Suppressor macrophage treated with lipopolysaccharide for 1 hour (primary cell): ENCODE measurements at regions not wholly inside any gene's neighbourhood (a gene's known extent, or its start where the extent isn't known, plus 50 kb on each side); places are given as distances from the start of the nearest gene placed in this dataset.
"Not testable (repeated sequence)": the region's sequence is repeated elsewhere in the genome, so short reads cannot be mapped to it uniquely, and the experiment has no call there.

Experiments used
- DNase-seq, 3 donors: peaks; one replicate each; pipeline ENCODE4 v3.0.0-alpha.2; 2020 to 2022

DNA sequence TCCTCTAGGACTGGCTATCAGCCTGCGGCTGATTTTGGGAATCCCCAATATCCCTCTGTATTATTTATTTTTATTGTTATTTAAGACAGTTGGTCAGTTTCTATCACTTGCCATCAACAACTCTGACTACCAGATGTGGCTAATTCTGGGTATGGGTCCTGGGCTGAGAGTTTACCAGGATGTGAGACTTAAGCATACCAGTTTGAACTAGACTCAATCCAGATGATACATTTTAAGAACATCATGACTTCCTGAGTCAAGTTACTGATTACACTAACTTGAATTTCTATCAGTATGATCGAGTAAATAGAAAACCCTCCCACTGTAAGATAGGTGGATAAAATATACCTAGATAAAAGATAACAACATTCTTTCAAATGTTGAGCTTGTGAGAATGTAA, 634.0 kb downstream of the MAT2B start:
- DNase-seq: no peak

DNA sequence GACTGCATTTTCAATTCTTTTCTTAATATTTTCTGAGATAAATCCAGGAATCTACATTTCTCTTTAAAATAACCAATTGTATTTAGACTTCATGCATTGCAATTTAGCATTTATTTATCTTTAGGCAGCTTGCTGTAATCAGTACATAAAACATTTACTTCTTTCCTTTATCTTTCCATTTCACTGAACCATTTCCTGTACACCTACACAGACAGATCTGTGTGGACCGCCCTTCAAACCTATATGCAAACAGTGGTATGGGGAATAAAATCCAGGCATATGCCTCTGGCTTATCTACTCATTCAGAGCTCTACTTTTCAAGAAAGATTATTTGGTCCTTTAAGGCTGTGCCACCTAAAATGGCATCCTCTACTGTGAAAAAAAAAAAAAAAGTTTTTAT, 640.0 kb downstream of the MAT2B start:
- DNase-seq: no peak

DNA sequence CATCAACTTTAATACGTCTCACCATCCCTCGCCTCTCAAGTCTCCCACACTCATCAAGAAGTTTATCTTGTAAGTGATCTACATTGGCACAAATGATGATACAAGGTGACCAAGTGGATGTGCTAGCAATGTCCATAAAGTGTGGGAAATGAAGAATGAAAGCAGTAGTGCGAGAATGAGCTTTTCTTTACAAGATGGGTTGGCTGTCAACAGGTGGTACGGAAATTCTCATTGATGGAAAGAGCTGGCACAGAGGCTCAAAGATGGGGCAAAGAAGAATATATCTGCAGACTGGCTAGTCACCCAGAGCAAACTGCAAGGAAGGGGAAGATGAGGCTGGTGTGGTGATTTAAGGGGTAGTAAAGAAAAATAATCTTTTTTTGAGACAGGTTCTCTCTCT, 640.8 kb downstream of the MAT2B start:
- DNase-seq: no peak

DNA sequence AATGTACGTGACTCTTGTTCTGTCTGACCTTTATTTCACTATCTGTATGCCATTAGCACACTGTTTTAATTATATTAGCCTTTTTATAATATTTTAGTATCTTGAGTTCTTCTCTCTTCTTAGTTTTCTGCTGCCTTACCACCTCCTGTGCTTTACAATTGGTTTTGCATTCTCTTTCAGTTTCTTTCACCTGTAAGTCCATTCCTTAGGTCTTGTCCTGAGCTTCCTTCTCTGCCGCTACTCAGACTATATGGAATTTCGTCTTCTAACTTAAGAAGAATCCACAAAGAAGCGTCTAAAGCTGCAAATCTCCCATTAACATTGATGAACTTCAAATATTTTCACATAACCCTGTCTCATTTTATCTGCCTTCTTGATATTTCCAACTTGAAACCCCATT, 642.9 kb downstream of the MAT2B start:
- DNase-seq: no peak

DNA sequence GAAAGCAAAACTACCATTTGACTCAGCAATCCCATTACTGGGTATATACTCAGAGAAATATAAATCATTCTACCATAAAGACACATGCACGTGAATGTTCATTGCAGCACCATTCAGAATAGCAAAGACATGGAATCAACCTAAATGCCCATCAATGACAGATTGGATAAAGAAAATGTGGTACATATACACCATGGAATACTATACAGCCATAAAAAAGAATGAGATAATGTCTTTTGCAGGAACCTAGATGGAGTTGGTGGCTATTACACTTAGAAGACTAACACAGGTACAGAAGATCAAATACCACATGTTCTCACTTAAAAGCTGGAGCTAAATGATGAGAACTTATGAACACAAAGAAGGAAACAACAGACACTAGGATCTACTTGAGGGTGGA, 647.1 kb downstream of the MAT2B start:
- not testable (repeated sequence) for DNase-seq

DNA sequence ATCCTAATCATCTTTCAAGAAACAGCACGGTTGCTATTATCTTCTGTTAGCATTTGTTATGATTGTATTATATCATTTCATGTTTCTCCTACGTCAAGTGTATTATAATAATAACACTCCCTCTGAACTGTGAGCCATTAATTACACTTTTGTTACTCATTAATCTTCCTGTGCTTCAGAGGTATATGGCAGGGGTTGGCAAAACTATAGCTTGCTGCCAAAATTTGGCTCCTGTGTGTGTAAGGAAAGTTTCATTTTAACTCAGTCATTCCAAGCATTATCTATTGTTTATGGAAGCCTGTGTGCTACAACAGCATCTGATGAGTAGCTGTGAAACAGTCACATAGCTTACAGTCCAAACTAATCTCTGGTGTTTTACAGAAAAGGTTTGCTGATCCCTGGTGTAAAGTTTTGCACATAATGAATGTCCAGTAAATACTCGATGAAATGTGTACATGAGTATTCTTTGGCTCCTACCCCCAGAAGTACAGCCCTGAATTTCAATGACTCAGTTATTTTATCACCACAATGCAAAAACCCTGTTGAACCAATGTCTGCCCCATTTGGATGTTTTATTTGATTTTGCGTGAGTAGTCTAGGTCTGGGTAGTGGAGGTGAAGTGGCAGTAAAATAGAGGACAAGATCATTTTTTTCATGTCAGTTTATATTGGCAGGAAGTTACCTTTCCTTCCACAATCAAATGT, 648.2 kb downstream of the MAT2B start:
- DNase-seq: no peak

DNA sequence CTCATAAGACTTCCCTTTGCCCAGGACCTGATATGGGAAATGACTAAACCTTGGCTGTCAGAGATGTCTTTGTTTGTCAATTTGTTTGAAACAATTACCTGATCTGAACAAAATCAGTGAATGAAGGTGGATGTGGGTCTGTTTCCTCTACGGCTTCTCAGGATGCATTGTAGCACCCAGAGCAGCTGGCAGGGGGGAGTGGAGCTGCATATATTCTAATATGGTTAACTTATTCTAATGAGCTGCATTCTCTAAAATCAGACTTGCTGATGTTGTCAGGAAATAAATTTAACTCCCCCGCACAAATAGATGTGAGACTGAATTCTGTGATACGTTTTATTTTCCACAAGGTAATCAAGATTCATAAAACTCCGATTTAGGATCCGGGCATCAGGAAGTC, 665.4 kb downstream of the MAT2B start:
- no peak for DNase-seq

DNA sequence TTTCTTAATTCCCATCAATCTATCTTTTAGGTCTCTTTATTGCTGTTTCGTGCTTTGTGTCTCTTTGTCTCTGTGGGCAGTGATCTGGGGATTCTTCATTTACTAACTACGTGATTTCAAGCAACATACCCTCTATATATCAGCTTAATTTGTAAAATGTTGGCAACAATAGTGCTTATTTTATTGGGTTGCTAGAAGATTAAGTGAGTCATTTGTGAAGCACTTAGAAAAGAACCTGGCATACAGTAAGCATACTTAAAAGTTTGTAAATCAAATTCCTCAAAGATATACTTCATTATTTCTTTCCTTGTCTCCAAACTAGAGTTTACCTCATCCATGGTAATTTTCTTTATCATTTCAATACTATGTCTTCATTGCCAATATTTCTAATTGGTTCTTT, 669.7 kb downstream of the MAT2B start:
- no peak for DNase-seq

DNA sequence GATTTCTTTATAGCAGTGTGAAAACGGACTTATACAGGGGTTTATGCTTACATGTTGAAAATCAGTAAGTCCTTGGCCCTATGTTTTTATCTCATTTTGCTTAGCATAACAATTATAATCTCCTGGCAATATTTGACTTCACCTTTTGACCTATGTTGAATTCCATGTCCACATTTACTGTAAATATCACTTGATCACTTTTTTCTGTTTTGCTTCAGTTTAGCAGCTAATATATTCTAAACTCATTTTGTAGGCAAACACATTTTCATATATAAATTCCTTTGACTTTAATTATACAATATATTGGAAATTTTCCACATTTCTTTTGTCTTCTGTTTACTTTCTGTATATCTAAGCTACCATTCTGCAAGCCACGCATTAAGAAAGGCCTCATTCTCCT, 674.0 kb downstream of the MAT2B start:
- DNase-seq: no peak

DNA sequence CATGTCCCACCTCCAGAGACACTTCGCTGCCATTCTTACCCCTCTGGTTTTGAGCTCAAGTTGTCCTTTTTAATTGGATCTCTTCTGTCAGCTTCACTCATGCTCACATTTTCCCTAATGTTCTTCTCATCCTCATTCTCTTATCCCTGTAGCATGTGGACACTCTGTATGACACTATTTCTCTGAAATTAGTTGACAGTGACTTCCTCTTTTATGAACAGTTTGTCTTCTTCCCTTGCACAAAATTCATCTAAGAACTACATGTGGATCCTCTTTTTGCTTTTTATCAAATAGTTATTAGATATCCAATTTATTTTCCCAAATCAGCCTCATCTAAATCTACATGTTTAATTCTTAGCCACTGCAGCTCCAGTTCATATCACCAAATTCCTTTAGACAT, 676.2 kb downstream of the MAT2B start:
- DNase-seq: no peak

DNA sequence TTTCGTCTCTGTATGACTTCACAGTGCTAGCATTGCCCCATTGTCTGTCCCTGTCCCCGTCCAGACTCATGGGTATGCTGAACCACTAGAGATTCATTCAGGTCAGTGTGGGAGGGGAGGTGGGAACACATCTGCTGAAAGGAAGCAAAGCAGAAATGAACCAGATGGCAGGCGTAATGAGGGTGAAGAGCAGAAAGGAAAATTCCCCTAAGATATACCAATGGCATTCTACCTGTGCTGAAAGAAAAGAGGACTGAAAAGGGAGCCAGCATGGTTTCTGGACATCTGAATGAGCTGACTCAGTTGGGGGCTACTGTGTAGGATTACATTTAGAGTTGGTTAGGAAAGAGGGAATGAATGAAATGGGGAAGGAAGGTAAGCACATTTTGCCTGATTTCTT, 678.7 kb downstream of the MAT2B start:
- DNase-seq: no peak

DNA sequence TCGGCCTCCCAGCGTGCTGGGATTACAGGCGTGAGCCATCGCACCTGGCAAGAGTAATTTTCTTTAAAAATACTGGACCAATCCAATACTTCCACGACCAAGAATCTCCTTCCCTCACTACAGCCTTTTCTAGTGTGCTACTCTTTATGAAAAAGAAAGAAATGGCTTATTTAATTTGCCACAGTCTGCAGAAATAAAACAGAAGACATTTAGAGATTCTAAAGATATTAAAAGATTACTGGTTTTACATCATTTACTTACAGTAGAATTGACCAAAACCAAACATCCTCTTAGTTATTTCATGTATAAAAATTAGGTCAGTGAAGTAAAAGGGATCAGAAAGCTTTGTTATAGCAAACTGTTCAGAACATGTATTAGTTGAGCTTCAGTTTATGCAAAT, 679.6 kb downstream of the MAT2B start:
- DNase-seq: no peak

DNA sequence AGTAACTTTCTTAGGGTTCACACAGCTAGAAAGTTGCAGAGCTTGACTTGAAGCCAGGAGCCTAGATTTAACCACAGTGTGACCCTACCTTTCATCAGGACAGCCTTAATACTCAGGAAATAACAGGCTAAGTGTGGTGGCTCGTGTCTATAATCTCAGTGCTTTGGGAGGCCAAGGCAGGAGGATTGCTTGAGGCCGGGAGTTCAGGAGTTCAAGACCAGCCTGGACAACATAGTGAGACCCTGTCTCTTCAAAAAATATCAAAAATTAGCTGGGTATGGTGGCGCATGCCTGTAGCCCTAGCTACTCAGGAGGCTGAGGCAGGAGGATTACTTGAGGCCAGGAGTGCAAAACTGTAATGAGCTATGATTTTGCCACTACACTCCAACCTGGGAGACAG, 681.1 kb downstream of the MAT2B start:
- no peak for DNase-seq

DNA sequence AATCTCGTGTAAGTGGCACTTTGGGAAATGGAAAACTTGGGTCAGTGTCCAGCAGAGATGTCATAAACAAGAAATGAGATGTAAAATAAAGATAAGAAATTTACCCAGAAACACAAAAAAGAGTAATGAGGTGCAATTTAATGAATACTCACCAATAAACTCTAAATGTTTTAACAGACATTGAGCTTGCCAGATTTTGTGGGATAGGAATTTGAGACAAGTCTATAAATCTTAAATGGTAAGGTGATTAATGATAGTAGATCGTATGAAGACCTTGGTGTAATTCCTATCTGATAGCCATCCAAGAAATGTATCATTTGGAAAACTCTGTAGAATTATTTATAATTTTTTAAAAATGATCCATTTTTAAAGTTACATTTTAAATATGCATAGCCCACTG, 682.4 kb downstream of the MAT2B start:
- DNase-seq: no peak

DNA sequence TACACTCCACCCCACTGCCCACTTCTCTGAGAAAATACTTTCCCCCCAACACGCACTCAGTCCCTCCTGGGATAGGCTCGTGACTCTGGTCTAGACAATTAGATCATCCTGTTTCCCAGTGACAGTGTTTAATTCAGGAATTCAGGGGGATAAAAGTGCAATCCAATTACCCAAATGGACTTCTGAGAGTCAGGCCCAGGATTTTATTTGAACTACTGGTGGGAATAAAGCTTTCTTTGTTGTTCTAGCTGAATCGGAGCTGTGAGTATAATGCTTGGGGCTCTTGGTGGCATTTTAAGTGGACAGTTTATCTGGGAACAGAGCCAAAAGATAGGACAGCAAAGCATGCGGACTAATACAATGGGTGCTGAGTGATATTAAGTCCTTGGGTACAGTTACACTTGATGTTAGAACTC, 683.3 kb downstream of the MAT2B start:
- DNase-seq: no peak

DNA sequence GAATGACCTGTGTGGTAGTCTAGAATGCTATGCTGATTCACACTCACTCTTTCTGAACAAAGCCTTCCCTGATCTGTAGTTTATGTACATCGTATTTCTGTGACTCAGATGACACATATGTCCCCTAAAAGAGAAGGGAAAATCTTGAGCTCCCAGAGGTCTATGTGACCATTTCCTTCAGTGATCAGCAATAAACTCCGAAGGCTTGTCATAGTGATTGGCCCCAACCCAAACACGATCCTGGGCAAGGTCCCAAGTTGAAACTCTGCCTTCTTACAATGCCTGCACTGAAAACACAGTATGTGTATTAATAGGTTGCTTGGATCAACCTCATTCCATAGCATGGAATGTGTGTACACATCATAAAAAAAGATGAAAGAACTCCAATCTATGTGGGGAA, 685.8 kb downstream of the MAT2B start:
- no peak for DNase-seq

DNA sequence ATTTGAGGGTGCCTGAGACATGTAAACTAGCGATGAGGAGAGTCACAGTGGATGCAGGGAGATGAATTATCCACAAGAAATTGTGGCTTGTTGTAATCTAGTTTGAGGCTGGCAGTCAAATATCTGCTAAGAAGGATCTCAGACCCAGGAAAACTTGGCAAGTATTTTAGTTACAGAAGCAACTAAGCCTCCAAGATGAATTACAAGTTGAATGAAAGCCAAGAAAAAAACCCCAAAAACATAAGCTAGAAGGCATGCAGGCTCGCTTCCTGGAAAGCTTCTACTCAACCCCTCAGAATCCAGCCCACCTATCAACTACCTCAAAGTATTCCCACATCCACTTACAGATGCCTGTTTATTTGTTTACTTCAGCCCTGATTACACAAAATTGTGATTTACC, 696.9 kb downstream of the MAT2B start:
- no peak for DNase-seq

DNA sequence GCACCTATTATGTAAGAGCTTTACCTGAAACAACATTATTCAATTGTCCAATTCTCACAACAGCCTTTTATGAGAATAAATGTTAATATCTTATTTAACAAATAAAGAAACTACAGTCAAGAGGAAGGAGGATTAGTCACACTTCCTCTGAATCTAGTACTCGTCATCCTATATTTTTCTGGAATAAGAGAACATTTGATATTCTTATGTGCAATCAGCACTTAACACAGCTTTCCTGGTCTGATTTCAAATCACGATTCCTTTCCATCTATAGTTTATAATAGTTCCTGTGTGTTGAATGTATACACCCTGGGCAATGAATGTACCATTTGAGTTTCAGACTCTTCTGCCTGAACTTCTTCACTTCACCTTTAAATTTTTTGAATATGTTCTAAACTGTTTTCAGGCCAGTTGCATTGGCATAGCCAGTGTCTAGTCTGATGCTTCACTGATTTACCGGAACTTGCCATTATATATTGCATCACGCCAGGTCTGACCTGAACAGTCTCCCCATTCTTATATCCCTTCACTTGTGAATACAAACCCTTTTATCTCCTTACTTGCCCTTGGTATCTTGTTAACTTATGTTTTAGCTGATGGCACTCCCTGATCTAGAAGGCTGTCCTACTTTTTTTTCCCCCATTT, 698.3 kb downstream of the MAT2B start:
- DNase-seq: no peak

DNA sequence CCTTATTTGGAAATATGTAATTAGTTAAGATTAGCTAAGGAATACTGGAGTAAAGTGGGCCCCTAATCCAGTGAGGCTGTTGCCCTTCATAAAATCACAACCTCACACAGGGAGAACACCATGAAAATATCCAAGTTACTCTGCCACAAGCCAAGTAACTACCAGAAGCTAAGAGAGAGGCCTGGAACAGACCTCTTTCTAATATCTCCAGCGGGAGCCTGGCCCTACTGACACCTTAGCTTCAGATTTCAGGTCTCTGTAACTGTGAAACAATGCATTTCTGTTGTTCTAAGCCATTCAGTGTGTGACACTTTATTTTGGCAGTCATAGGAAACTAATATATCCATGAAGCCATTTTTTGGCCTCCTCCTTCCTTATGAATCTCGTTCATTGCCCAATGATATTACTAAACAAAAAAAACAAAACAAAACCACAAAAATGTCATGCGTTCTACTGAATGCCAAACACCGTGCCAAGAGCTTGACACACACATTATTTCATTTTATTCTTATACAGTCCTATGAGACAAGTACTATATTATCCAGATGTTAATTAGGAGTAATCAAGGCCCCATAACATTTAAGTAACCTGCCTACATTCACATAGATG, 699.0 kb downstream of the MAT2B start:
- no peak for DNase-seq

DNA sequence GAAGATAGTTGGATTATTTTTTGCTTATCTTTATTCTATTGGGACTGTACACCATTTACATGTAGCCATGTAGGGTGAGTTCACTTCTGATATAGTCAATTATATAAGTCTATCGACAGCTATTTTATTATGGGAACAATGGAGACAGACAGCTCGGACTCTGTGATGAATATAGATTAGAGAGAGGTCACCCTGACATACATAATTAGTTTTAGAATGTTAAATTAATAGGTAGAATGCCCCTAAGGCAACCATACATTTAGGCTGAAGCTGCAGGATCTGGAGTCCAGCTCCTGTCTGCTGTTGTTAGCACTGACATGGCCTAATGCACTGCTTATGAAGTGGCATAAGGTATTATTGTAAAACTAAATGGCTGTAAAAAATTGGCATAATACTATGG, 700.8 kb downstream of the MAT2B start:
- no peak for DNase-seq

DNA sequence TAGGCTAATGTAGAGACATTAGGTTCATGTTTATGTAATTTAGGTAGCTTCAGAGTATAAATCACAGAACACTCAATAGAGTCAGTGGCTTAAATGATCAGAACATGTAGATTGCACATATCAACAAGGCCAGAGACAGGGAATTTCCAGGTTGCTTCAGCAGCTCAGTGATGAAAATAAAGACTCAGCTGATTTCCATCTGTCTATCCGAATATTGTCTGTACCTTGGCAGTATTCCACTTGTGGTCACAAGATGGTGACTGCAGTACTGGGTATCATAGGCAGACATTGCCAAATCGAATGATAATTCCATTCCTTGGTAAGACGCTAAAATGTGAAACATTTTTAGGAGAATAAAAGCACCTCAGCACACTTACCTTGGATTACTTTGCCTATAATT, 702.2 kb downstream of the MAT2B start:
- no peak for DNase-seq

DNA sequence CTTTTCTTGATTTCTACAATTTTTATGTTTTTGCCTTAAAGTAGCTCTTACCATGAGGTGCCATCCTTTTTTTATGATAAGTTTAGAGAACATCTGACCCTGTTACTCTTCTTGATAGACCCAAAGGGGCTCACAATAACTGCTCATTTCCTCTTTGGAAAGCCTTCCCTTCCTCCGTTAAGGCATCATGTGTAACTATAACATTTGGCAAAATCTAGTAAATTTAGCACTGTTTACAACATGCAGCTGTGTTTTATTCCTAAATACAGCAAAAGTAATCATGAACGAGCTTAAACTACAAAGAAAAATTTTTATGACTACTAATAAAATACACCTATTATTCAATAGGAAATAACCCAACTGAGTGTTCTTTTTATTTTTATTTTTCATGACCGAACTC, 705.1 kb downstream of the MAT2B start:
- no peak for DNase-seq

DNA sequence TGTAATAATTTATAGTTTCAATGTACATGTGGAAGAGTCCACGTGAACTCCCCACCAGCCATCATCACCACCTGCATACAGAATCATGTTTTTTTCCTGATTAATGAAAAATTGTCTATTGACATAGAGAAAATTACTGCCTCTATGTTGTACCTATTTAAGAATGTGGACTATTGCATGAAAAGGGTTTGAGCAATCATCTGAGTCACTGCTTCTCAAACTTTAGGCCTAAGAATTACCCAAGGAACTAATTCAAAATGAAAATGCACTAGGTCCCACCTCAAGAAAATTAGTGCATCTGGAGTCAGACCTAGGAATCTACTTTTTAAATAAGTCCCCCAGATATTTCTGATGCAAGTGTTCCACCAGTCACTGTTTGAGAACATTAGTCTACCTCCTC, 709.3 kb downstream of the MAT2B start:
- DNase-seq: no peak

DNA sequence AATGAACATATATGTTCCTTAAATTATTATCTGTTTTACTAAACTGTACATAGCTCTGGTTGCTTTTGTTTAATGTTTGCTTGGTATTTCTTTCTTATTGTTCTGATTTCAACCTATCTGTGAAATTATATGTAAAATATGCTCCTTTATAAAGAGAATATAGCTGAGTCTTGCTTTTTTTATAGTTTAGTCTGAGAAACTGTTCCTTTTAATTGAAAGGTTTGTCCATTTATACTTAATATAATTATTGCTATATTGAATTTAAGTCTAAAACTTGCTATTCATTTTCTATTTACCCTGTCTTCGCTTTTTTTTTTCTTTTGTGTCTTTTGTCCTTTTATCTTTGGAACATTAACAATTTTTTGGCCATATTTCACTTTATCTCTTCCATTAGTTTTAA, 712.0 kb downstream of the MAT2B start:
- no peak for DNase-seq

DNA sequence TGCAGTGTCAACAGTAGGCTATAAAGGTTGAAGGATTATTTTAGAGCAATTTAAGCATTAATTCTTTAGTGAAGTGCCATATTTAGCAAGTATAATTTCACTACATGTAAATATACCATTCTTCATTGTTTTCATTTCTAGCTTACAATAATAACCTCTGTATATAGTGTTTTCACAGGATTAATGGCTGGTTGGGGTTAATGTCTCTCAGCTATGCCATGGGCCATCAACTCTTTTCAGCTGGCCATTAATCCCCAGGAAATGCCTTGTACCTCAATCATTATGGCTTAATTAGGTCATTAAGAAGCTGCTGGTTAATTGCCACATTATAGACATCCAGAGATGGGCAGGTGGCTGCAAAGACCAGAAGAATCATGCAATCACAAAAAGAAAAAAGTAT, 715.1 kb downstream of the MAT2B start:
- no peak for DNase-seq
